RWPE2 (cell line): ENCODE measurements at regions not wholly inside any gene's neighbourhood (a gene's known extent, or its start where the extent isn't known, plus 50 kb on each side); places are given as distances from the start of the nearest gene placed in this dataset.
"Not testable (repeated sequence)": the region's sequence is repeated elsewhere in the genome, so short reads cannot be mapped to it uniquely, and the experiment has no call there.

Experiments used
- ATAC-seq: fragments of 200-7000 bp; cut with Tn5 transposase; 3 replicates; pipeline ENCODE4 v1.9.1; 2021; ENCODE audit warnings: low read depth
- DNase-seq: peaks from one replicate; pipeline ENCODE4 v3.0.0-alpha.2; 2020; ENCODE audit warnings: low spot score
- H3K27ac ChIP-seq: fragments of 450-650 bp; 2 replicates; pipeline ENCODE4 v1.5.1; 2017; ENCODE audit warnings: mild to moderate bottlenecking; ENCODE audit not compliant: poor library complexity, severe bottlenecking
- H3K27me3 ChIP-seq: fragments of 250-450 bp; sonication (Bioruptor Pico); 2 replicates; pipeline ENCODE4 v1.5.1; 2021; ENCODE audit warnings: mild to moderate bottlenecking, moderate library complexity; ENCODE audit not compliant: insufficient read depth, poor library complexity, severe bottlenecking
- H3K36me3 ChIP-seq: fragments of 250-450 bp; sonication (Bioruptor Pico); 2 replicates; pipeline ENCODE4 v1.5.1; 2020; ENCODE audit warnings: low read depth, mild to moderate bottlenecking, moderate library complexity
- H3K4me1 ChIP-seq: fragments of 250-450 bp; sonication (Bioruptor Pico); 2 replicates; pipeline ENCODE4 v1.5.1; 2021; ENCODE audit warnings: mild to moderate bottlenecking, moderate library complexity; ENCODE audit not compliant: insufficient read depth, poor library complexity, severe bottlenecking
- H3K4me3 ChIP-seq: fragments of 250-450 bp; sonication (Bioruptor Pico); 2 replicates; pipeline ENCODE4 v1.5.1; 2021; ENCODE audit warnings: mild to moderate bottlenecking, moderate library complexity; ENCODE audit not compliant: severe bottlenecking
- H3K9me3 ChIP-seq: fragments of 250-450 bp; sonication (Bioruptor Pico); 2 replicates; pipeline ENCODE4 v1.5.1; 2021; ENCODE audit warnings: mild to moderate bottlenecking, moderate library complexity; ENCODE audit not compliant: severe bottlenecking
- CTCF ChIP-seq: fragments of 450-650 bp; IDR thresholded peaks from one replicate; pipeline ENCODE4 v1.5.1; 2017; ENCODE audit warnings: mild to moderate bottlenecking, moderate library complexity; ENCODE audit not compliant: poor library complexity, severe bottlenecking

DNA sequence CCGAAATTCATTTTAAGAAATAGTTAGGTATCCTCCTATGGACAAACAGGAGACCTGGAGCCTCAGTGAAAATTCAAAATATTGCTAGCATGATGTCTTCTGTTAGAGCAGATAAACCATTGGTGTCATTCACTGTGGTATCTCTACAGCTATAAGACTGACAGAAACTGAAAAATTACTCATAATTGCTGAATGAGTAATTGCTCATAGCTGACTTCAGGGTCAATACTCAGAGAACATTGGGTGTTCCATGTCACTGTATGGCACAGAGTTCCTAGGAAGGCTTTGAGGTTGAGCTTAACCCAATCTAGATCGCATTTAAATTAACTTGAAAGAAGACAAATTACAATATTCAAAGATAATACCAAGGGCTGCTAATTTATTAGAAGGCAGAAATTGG, 109.0 kb downstream of the HSFY2 start:
- H3K4me3 ChIP-seq, result no peak overlapping the region
- no peaks in the 10 kb centered on the region for H3K4me1 ChIP-seq
- H3K36me3 ChIP-seq, result no peaks in the 10 kb centered on the region
- ATAC-seq (peak; percentile 63), DNase-seq (no peak)
- no peaks in the 10 kb centered on the region for H3K9me3 ChIP-seq
- H3K27ac ChIP-seq, result no peak overlapping the region
- no peaks in the 10 kb centered on the region for H3K27me3 ChIP-seq
- no peak for TF ChIP-seq CTCF

DNA sequence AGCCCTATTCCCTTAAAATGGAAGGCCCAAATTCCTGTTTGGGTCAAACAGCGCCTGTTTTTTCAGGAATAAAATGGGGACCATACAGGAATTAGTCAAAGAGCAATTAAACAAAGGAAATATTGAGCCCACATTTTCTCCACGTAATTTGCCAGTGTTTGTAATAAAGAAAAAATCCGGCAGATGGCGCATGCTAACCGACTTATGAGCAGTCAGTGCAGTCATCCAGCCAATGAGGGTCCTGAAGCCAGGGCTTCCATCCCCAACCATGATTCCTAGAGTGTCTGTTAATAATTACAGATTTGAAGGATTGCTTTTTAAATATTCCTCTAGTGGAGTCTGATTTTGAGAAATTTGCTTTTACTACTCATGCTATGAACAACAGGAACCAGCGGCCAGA, 103.7 kb downstream of the HSFY2 start:
- no peak for DNase-seq
- H3K27me3 ChIP-seq, result no peaks in the 10 kb centered on the region
- no peak overlapping the region for H3K27ac ChIP-seq
- TF ChIP-seq CTCF, result peak; percentile 80
- no peaks in the 10 kb centered on the region for H3K4me1 ChIP-seq
- no peaks in the 10 kb centered on the region for H3K36me3 ChIP-seq
- no peaks in the 10 kb centered on the region for H3K9me3 ChIP-seq
- no peak overlapping the region for H3K4me3 ChIP-seq
- 0 out of 3 replicates have a peak, but pooled peaks have one; percentile 42 for ATAC-seq

GRCh38 chrY:18671970-18672369, 101.6 kb downstream of the HSFY2 start:
- Histone ChIP-seq H3K9me3 (no peaks in the 10 kb centered on the region), H3K36me3 (no peaks in the 10 kb centered on the region), H3K27ac (no peak overlapping the region), H3K27me3 (no peaks in the 10 kb centered on the region), H3K4me1 (no peaks in the 10 kb centered on the region), H3K4me3 (no peak overlapping the region)
- DNase-seq, result no peak
- TF ChIP-seq CTCF, result no peak
- ATAC-seq, result no peak

DNA sequence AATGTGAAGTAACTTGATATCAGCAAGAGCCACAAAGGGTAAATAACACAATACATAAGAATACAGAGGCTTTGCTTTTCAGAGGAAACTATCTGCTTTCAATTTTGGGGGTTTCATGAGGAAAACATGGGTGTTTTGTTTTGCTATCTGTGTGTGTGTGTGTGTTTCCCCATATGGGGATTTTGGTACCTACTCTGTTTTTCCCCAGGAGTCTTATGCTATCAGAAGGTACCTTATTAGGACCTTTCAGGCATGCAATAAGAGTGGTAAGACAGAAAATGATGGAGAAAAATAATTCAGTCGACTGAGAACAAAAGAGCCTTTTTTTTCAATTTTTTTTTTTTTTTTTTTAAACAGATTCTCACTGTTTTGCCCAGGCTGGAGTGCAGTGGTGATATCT, 87.5 kb downstream of the HSFY2 start:
- ATAC-seq, result not testable (repeated sequence)

GRCh38 chrY:18688362-18688761, 85.2 kb downstream of the HSFY2 start:
- not testable (repeated sequence) for H3K27ac ChIP-seq, H3K4me3 ChIP-seq, H3K9me3 ChIP-seq, ATAC-seq, H3K27me3 ChIP-seq, H3K4me1 ChIP-seq, H3K36me3 ChIP-seq, DNase-seq

More for the DNA sequence above, 87.5 kb downstream of the HSFY2 start:
- H3K27ac ChIP-seq, H3K4me1 ChIP-seq, H3K36me3 ChIP-seq, H3K4me3 ChIP-seq, DNase-seq, H3K9me3 ChIP-seq, H3K27me3 ChIP-seq: not testable (repeated sequence)

- H3K4me3 ChIP-seq, H3K9me3 ChIP-seq, ATAC-seq, DNase-seq, H3K27me3 ChIP-seq, H3K4me1 ChIP-seq, H3K27ac ChIP-seq, H3K36me3 ChIP-seq: not testable (repeated sequence)
Observed at GRCh38 chrY:18689420-18689819, 84.1 kb downstream of the HSFY2 start.

DNA sequence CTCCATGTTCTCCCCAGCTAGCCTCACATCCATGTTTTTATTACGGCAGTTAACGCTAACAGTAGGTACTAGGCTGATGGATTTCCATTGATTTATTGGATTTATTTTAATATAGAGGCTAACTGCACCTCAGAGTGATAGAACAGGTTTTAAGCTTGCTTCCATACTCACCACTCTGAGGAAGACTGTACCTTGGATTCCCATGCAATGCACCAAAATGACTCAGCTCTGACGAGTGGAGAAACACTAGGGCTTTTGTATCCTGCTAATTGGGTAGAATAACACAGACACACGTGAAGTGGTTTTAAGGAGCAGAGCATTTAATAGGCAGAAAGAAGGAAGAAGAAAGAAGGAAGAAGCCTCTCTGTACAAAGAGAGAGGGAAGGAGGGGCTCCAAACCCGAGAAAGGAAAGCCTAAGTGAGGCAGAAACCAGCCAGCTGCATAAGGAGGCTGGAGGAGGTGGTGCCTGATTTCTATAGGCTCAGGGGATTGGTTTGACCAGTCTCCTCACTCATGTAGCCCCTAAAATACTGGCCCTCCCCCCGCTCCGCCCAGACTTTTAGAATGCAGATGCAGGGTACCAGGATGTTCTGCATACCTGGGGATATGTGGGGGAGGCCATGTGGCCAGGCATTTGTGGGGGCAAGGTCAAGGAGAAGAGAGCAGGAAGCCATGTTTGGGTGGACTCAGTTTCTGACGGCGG, 83.5 kb downstream of the HSFY2 start:
- H3K36me3 ChIP-seq, DNase-seq, H3K4me3 ChIP-seq, H3K27ac ChIP-seq, H3K27me3 ChIP-seq, H3K4me1 ChIP-seq, H3K9me3 ChIP-seq: not testable (repeated sequence)
- ATAC-seq, result peak; percentile 55; the same call in 2 of the 3 replicates

DNA sequence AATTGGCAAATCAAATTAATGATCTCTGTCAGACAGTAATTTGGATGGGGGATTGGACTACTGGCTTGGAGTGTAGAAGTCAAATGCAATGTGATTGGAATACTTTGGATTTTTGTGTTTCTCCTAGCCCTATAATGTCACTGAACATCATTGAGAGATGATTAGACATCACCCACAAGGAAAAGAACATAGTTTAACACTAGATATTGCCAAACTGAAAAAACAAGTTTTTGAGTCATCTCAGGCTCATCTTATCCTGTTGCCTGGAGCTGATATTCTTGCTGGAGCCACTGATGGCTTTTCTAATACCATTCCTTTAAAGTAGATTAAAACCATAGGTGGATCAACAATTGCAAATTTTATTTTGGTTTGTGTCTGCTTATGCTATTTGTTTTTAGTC, 76.7 kb downstream of the HSFY2 start:
- H3K27ac ChIP-seq, H3K36me3 ChIP-seq, DNase-seq, H3K4me3 ChIP-seq, H3K9me3 ChIP-seq, H3K27me3 ChIP-seq, H3K4me1 ChIP-seq: not testable (repeated sequence)
- ATAC-seq, result peak; percentile 38; the same call in 1 of the 3 replicates

GRCh38 chrY:18704198-18704597, 69.3 kb downstream of the HSFY2 start:
- not testable (repeated sequence) for DNase-seq
- ATAC-seq, result peak; percentile 44; the same call in 1 of the 3 replicates

More at GRCh38 chrY:18704198-18704597, 69.3 kb downstream of the HSFY2 start:
- H3K4me1 ChIP-seq, H3K27ac ChIP-seq, H3K36me3 ChIP-seq, H3K9me3 ChIP-seq, H3K27me3 ChIP-seq, H3K4me3 ChIP-seq: not testable (repeated sequence)
